ENCODE measurements at regions not wholly inside any gene's neighbourhood (a gene's known extent, or its start where the extent isn't known, plus 50 kb on each side); places are given as distances from the start of the nearest gene placed in this dataset.

- ChIA-PET POLR2A (no interaction called here), CTCF (interaction anchor here (1.2 kb wide), 1 partner anchor 1026 kb away, joined by 3 read pairs; no protein-coding TSS in a partner anchor)
- Mint-ChIP-seq H3K27ac (no peak overlapping the region), H3K4me3 (no peak overlapping the region), H3K36me3 (peaks cover 16% of the 10 kb centered on the region), H3K4me1 (peaks cover 5% of the 10 kb centered on the region; the same call in 1 of the 2 replicates), H3K27me3 (ENCODE audit: low read depth) (peaks cover 4% of the 10 kb centered on the region; the same call in 1 of the 2 replicates), H3K9me3 (peaks cover 26% of the 10 kb centered on the region)
- no peak for DNase-seq (ENCODE audit: low spot score)
- no peak for ATAC-seq
- no peak for TF ChIP-seq ZSCAN18 (CRISPR knock-in tag; IDR thresholded peaks at IDR 0.05)
- no peak for TF ChIP-seq HMGA2 (CRISPR knock-in tag; IDR thresholded peaks at IDR 0.05)
- TF ChIP-seq USF1 (CRISPR knock-in tag; IDR thresholded peaks at IDR 0.05): no peak
- TF ChIP-seq ZNF671 (CRISPR knock-in tag; IDR thresholded peaks at IDR 0.05): no peak
- TF ChIP-seq ZNF317 (CRISPR knock-in tag; IDR thresholded peaks at IDR 0.05; ENCODE audit: borderline replicate concordance, low read depth): no peak
- no peak for TF ChIP-seq ZNF396 (CRISPR knock-in tag; IDR thresholded peaks at IDR 0.05; ENCODE audit: borderline replicate concordance)
- no peak for TF ChIP-seq ETV6 (CRISPR knock-in tag; IDR thresholded peaks at IDR 0.05)
- TF ChIP-seq TEAD1 (CRISPR knock-in tag; IDR thresholded peaks at IDR 0.05): no peak
- TF ChIP-seq ZBTB21 (CRISPR knock-in tag; IDR thresholded peaks at IDR 0.05; ENCODE audit: borderline replicate concordance): no peak
- TF ChIP-seq CDX4 (CRISPR knock-in tag; IDR thresholded peaks at IDR 0.05; ENCODE audit: borderline replicate concordance): no peak
- TF ChIP-seq GTF2I (CRISPR knock-in tag; conservative IDR thresholded peaks at IDR 0.05): no peak
- TF ChIP-seq ZNF532 (CRISPR knock-in tag; IDR thresholded peaks at IDR 0.05; ENCODE audit: borderline replicate concordance): no peak
- TF ChIP-seq STAT6 (CRISPR knock-in tag; conservative IDR thresholded peaks at IDR 0.05; ENCODE audit: low read depth): no peak
- no peak for TF ChIP-seq ESRRA (CRISPR knock-in tag; IDR thresholded peaks at IDR 0.05; ENCODE audit: borderline replicate concordance)
- no peak for TF ChIP-seq GRHL2 (CRISPR knock-in tag; IDR thresholded peaks at IDR 0.05; ENCODE audit: insufficient replicate concordance, severe bottlenecking)
These were observed 752.3 kb upstream of the ADAMTS5 start for GRCh38 chr21:27719226-27719625.

- DNase-seq (ENCODE audit: low spot score) (no peak), ATAC-seq (no peak)
- POLR2A ChIA-PET: no interaction called here
- H3K4me3 Mint-ChIP-seq: no peak overlapping the region
- H3K4me1 Mint-ChIP-seq: no peaks in the 10 kb centered on the region
- CTCF ChIA-PET: no interaction called here
- no peaks in the 10 kb centered on the region for H3K27me3 Mint-ChIP-seq (ENCODE audit: low read depth)
- no peaks in the 10 kb centered on the region for H3K36me3 Mint-ChIP-seq
- H3K27ac Mint-ChIP-seq: no peak overlapping the region
- H3K9me3 Mint-ChIP-seq: peaks cover 5% of the 10 kb centered on the region
- TF ChIP-seq ATF6 (CRISPR knock-in tag; IDR thresholded peaks at IDR 0.05) (no peak), NR2C2 (CRISPR knock-in tag; IDR thresholded peaks at IDR 0.05) (no peak), NFATC4 (CRISPR knock-in tag; IDR thresholded peaks at IDR 0.05) (no peak), STAT6 (CRISPR knock-in tag; conservative IDR thresholded peaks at IDR 0.05; ENCODE audit: low read depth) (no peak), GTF2I (CRISPR knock-in tag; conservative IDR thresholded peaks at IDR 0.05) (no peak), ETV6 (CRISPR knock-in tag; IDR thresholded peaks at IDR 0.05) (no peak), MXD4 (CRISPR knock-in tag; IDR thresholded peaks at IDR 0.05; ENCODE audit: borderline replicate concordance) (no peak), NR1H2 (CRISPR knock-in tag; IDR thresholded peaks at IDR 0.05) (no peak)
These were observed 748.2 kb upstream of the ADAMTS5 start for GRCh38 chr21:27715131-27715530.
